AG09309 (cell line): ENCODE measurements at regions not wholly inside any gene's neighbourhood (a gene's known extent, or its start where the extent isn't known, plus 50 kb on each side); places are given as distances from the start of the nearest gene placed in this dataset.
"Not testable (repeated sequence)": the region's sequence is repeated elsewhere in the genome, so short reads cannot be mapped to it uniquely, and the experiment has no call there.

Experiments
- DNase-seq: peaks from one replicate; pipeline ENCODE4 v3.0.0-alpha.2; 2010; ENCODE audit warnings: low read depth
- H3K4me3 ChIP-seq: 2 replicates; pipeline ENCODE4 v1.5.1; 2011; ENCODE audit warnings: mild to moderate bottlenecking, low read depth, low read length, moderate library complexity; ENCODE audit not compliant: control insufficient read depth
- TF ChIP-seq, protein P1 (sequence below): IDR thresholded peaks from 2 replicates; pipeline ENCODE4 v1.5.1; 2011; ENCODE audit warnings: mild to moderate bottlenecking, low read depth, low read length, inconsistent platforms; ENCODE audit not compliant: insufficient read depth, control insufficient read depth; ENCODE audit errors: missing control alignments

DNA sequence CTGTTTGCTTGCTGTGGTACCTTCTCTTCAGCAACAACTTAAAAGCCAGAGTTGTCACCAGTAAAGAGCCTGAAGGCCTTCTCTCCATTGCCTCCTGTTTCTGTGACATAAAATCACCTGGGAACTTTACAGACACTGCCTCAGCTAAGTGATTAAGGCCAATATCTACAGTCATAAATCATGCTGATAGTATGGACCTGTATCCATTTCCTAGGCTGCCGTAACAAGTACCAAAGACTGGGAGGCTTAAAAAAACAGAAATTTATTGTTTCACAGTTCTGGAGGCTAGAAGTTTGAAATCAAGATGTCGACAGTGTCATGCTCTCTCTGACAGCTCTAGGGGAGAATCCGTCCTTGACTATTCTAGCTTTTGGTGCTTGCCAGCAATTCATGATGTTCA lies 108.4 kb upstream of the UNC5B start:
- no peak for DNase-seq
- TF ChIP-seq, protein P1, sequence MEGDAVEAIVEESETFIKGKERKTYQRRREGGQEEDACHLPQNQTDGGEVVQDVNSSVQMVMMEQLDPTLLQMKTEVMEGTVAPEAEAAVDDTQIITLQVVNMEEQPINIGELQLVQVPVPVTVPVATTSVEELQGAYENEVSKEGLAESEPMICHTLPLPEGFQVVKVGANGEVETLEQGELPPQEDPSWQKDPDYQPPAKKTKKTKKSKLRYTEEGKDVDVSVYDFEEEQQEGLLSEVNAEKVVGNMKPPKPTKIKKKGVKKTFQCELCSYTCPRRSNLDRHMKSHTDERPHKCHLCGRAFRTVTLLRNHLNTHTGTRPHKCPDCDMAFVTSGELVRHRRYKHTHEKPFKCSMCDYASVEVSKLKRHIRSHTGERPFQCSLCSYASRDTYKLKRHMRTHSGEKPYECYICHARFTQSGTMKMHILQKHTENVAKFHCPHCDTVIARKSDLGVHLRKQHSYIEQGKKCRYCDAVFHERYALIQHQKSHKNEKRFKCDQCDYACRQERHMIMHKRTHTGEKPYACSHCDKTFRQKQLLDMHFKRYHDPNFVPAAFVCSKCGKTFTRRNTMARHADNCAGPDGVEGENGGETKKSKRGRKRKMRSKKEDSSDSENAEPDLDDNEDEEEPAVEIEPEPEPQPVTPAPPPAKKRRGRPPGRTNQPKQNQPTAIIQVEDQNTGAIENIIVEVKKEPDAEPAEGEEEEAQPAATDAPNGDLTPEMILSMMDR, result no peak
- no peak overlapping the region for H3K4me3 ChIP-seq

DNA sequence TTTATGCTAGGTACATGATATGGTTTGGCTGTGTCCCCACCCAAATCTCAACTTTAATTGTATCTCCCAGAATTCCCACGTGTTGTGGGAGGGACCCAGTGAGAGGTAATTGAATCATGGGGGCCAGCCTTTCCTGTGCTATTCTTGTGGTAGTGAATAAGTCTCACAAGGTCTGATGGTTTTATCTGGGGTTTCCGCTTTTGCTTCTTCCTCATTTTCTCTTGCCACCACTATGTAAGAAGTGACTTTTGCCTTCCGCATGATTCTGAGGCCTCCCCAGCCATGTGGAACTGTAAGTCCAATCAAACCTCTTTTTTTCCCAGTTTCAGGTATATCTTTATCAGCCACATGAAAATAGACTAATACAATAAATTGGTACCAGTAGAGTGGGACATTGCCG lies 106.2 kb upstream of the UNC5B start:
- DNase-seq, H3K4me3 ChIP-seq: not testable (repeated sequence)

DNA sequence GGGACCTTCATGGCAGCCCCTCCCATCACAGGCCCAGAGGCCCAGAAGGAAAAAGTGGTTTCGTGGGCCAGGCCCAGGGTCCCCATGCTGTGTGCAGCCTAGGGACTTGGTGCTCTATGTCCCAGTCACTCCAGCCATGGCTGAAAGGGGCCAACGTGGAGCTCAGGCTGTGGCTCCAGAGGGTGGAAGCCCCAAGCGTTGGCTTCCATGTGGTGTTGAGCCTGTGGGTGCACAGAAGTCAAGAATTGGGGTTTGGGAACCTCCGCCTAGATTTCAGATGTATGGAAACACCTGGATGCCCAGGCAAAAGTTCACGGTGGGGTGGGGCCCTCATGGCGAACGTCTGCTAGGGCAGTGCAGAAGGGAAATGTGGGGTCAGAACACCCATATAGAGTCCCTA lies 105.3 kb upstream of the UNC5B start:
- H3K4me3 ChIP-seq, DNase-seq: not testable (repeated sequence)

DNA sequence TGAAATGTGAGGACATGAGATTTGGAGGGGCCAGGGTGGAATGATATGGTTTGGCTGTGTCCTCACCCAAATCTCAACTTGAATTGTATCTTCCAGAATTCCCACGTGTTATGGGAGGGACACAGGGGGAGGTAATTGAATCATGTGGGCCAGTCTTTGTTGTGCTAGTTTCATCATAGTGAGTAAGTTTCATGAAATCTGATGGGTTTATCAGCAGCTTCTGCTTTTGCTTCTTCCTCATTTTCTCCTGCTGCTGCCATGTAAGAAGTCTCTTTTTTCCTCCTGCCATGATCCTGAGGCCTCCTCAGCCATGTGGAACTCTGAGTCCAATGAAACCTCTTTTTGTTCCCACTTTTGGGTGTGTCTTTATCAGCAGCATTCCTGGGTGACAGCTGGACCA lies 104.3 kb upstream of the UNC5B start:
- DNase-seq, H3K4me3 ChIP-seq: not testable (repeated sequence)

DNA sequence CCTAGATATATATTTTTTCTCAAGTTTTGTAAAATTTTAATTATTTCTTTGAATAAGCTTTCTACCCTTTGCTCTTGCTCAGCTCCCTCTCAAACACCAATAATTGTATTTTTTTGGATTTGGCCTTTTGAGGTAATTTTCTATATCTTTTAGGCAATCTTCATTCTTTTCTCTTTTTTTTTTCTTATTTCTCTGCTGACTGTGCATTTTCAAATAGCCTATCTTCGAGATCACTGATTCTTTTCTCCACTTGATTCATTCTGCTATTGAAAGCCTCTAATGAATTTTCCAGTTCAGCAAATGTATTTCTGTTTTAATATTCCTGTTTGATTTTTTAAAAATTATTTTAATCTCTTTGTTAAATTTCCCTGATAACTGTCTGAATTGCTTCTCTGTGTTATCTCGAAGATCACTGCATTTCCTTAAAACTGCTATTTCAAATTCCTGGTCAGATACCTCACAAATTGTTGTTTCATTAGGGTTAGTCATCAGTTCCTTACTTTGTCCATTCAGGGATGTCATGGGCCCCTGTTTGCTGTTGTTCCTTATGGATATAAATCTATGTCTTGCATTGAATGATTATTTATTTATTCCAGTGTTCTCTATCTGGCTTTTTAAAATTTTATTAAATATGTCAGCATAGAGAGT lies 100.1 kb upstream of the UNC5B start:
- TF ChIP-seq, protein P1, result no peak
- H3K4me3 ChIP-seq, result no peak overlapping the region
- no peak for DNase-seq

DNA sequence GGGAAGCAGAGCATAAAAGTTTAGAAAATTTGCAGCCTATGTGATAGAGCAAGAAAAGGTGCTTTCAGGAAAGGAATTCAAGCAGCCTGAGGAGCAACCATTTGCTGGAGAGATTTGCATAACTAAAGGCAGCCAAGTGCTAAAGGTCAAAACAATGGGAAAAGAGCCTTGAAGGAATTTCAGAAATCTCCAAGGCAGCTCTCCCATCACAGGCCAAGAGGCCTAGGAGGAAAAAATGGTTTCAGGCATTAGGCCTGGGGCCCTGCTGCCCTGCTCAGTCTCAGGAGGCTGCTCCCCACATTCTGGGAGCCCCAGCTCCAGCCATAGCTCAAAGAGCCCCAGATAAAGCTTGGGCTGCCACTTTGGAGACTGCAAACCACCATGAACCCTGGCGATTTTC lies 95.9 kb upstream of the UNC5B start:
- TF ChIP-seq, protein P1, result no peak
- no peak for DNase-seq
- no peak overlapping the region for H3K4me3 ChIP-seq

DNA sequence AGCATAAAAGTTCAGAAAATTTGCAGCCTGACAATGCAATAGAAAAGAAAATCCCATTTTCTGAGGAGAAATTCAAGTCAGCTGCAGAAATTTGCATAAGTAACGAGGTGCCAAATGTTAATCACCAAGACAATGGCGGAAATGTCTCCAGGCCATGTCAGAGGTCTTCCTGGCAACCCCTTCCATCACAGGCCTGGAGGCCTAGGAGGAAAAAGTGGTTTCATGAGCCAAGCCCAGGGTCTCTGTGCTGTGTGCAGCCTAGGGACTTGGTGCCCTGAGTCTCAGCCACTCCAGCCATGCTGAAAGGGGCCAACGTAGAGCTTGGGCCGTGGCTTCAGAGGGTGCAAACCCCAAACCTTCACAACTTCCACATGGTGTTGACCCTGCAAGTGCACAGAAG lies 94.8 kb upstream of the UNC5B start:
- H3K4me3 ChIP-seq, DNase-seq: not testable (repeated sequence)

DNA sequence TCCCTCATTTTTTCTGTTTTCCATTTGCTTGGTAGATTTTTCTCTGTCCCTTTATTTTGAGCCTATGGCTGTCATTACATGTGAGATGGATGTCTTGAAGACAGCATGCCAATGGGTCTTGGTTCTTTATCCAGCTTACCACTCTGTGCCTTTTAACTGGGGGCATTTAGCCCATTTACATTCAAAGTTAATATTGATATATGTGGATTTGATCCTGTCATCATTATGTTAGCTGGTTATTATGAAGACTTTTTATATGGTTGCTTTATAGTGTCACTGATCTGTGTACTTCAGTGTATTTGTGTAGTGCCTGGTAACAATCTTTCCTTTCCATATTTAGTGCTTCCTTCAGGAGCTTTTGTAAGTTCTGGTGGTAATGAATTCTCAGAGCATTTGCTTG lies 89.3 kb upstream of the UNC5B start:
- TF ChIP-seq, protein P1, result no peak
- no peak overlapping the region for H3K4me3 ChIP-seq
- DNase-seq, result no peak

DNA sequence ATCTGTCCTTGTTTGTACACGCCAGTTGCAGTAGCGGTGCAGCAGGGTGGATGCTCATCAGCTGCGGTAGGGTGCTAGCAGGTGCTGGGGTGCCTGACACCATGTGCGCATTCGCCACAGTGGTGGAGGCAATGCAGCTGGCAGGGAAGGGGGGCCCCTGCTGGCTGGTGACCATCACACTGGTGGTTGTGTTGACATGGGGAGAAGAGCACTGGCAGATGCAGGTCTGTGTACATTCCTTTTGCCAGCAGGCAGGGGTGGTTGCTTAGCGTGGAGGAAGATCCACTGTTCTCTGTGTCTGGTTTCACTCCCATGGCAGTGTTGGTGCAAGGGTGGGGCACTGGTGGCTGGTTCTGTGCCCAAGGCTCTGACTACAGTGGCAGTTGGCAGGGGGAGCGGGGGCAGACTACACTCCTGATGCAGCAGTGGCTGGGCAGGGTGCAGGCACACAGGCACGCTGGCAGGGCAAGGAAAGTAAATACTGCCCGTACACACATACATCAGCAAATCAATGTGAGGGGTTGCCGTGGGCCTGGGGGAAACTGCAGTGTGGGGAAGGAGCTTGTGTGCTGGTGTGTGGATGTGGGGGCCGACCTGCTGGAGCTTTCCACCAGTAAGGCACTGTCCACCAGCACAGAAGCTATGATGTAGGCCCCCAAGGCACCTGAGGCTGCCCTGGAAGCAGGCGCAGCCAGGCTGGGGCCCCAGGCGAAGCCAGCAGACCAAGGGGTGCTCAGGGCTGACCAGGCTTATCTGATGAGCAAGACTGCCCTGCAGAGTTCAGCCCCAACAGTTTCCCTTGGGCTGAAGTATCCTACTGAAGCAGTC lies 87.2 kb upstream of the UNC5B start:
- H3K4me3 ChIP-seq, result no peak overlapping the region
- DNase-seq, result no peak
- TF ChIP-seq, protein P1, result no peak
